Hepatocyte (in vitro differentiated cells): ENCODE measurements at regions not wholly inside any gene's neighbourhood (a gene's known extent, or its start where the extent isn't known, plus 50 kb on each side); places are given as distances from the start of the nearest gene placed in this dataset.

Source experiments
- DNase-seq: peaks from one replicate; pipeline ENCODE4 v3.0.0-alpha.2; 2016; ENCODE audit warnings: low spot score
- H2AFZ ChIP-seq: fragments of 200-600 bp; sonication (generic); 2 replicates; pipeline ENCODE4 v1.6.0; 2016; ENCODE audit warnings: antibody characterized with exemption, mild to moderate bottlenecking
- H3K27ac ChIP-seq: fragments of 200-600 bp; sonication (generic); 2 replicates; pipeline ENCODE4 v1.5.1; 2016; ENCODE audit warnings: mild to moderate bottlenecking
- H3K27me3 ChIP-seq: fragments of 200-600 bp; sonication (generic); 2 replicates; pipeline ENCODE4 v1.6.1; 2016
- H3K36me3 ChIP-seq: fragments of 200-600 bp; sonication (generic); replicated peaks from 2 replicates; pipeline ENCODE4 v1.5.1; 2016; ENCODE audit warnings: low read depth; ENCODE audit not compliant: insufficient read depth
- H3K4me1 ChIP-seq: fragments of 200-600 bp; sonication (generic); 2 replicates; pipeline ENCODE4 v1.5.1; 2016; ENCODE audit warnings: mild to moderate bottlenecking, moderate library complexity; ENCODE audit not compliant: insufficient read depth
- H3K4me2 ChIP-seq: fragments of 200-600 bp; sonication (generic); 2 replicates; pipeline ENCODE4 v1.6.0; 2016
- H3K4me3 ChIP-seq: fragments of 200-600 bp; sonication (generic); 2 replicates; pipeline ENCODE4 v1.5.1; 2016; ENCODE audit warnings: mild to moderate bottlenecking
- H3K79me2 ChIP-seq: fragments of 200-600 bp; sonication (generic); 2 replicates; pipeline ENCODE4 v1.6.0; 2017; ENCODE audit warnings: mild to moderate bottlenecking
- H3K9me2 ChIP-seq: fragments of 200-600 bp; sonication (generic); replicated peaks from 2 replicates; pipeline ENCODE4 v1.6.0; 2017; ENCODE audit warnings: mild to moderate bottlenecking; ENCODE audit not compliant: insufficient read depth
- H3K9me3 ChIP-seq: fragments of 200-600 bp; sonication (generic); 2 replicates; pipeline ENCODE4 v1.5.1; 2016; ENCODE audit warnings: low read depth, mild to moderate bottlenecking
- H4K20me1 ChIP-seq: fragments of 200-600 bp; sonication (generic); 2 replicates; pipeline ENCODE4 v1.6.0; 2016; ENCODE audit warnings: mild to moderate bottlenecking; ENCODE audit not compliant: insufficient read depth, poor library complexity, severe bottlenecking
- EZH2 ChIP-seq: fragments of 200-600 bp; sonication (generic); IDR thresholded peaks from 2 replicates; pipeline ENCODE4 v1.6.1; 2016; ENCODE audit warnings: antibody characterized with exemption, mild to moderate bottlenecking, borderline replicate concordance
- EZH2phosphoT487 ChIP-seq: fragments of 200-600 bp; sonication (generic); IDR thresholded peaks from one replicate; pipeline ENCODE4 v1.6.1; 2018; ENCODE audit warnings: antibody characterized with exemption, mild to moderate bottlenecking, low read depth, moderate library complexity; ENCODE audit not compliant: unreplicated experiment, severe bottlenecking
- WGBS: methylation state at CpG from one replicate; pipeline ENCODE4 v1.1.6; 2016; ENCODE audit warnings: low lambda C conversion rate; ENCODE audit errors: missing lambda C conversion rate; 5-methylcytosine and 5-hydroxymethylcytosine counted together
- TF ChIP-seq, protein P1 (sequence below): fragments of 200-600 bp; sonication (generic); IDR thresholded peaks from 2 replicates; pipeline ENCODE4 v1.5.1; 2016; ENCODE audit warnings: antibody characterized with exemption, mild to moderate bottlenecking; ENCODE audit not compliant: poor library complexity

DNA sequence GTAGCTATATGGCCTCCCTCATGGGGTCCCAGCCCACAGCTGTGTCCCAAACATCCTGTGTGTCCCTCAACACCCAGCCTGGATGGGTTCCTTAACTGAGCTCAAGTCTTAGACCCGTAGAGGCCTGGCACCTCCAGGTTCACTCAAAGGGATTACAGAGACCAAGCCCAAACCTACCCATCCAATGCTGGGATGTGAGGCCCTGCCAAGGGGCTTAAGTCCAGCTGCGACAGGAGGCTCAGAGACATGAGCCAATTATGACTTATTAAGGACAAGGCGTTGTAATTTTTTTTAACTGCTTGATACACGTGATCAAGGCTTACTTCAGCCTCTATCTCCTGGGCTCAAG, 105.6 kb upstream of the RET start:
- TF ChIP-seq EZH2: no peak
- TF ChIP-seq EZH2phosphoT487: no peak
- TF ChIP-seq, protein P1, sequence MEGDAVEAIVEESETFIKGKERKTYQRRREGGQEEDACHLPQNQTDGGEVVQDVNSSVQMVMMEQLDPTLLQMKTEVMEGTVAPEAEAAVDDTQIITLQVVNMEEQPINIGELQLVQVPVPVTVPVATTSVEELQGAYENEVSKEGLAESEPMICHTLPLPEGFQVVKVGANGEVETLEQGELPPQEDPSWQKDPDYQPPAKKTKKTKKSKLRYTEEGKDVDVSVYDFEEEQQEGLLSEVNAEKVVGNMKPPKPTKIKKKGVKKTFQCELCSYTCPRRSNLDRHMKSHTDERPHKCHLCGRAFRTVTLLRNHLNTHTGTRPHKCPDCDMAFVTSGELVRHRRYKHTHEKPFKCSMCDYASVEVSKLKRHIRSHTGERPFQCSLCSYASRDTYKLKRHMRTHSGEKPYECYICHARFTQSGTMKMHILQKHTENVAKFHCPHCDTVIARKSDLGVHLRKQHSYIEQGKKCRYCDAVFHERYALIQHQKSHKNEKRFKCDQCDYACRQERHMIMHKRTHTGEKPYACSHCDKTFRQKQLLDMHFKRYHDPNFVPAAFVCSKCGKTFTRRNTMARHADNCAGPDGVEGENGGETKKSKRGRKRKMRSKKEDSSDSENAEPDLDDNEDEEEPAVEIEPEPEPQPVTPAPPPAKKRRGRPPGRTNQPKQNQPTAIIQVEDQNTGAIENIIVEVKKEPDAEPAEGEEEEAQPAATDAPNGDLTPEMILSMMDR: no peak
- Histone ChIP-seq H4K20me1 (no peaks in the 10 kb centered on the region), H3K27ac (no peak overlapping the region), H3K9me2 (no peaks in the 10 kb centered on the region), H2AFZ (no peak overlapping the region), H3K4me3 (no peak overlapping the region), H3K36me3 (no peaks in the 10 kb centered on the region), H3K9me3 (no peaks in the 10 kb centered on the region), H3K4me2 (no peak overlapping the region), H3K27me3 (no peaks in the 10 kb centered on the region), H3K79me2 (no peaks in the 10 kb centered on the region), H3K4me1 (no peaks in the 10 kb centered on the region)
- no peak for DNase-seq
- 85% methylated on average over 4 of the region's 4 CpGs for WGBS

DNA sequence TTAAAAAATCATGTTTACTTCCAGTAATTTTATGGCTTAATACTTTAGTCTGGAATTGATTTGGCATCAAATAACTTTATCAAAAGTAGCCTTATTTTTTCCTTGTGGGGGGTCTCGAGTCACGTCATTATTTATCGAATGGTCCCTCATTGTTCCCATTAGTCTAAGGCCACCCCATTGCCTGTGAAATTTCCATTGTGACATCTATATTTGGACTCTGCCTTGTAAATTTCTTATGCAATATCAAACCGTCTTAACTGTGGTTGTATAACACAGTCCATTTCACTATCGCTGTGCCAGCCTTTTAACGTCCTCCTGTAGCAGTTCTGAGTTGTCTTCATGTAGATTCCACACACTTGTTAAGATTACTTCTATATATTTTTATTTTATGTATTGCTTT, 103.9 kb upstream of the RET start:
- Histone ChIP-seq H3K4me3 (no peak overlapping the region), H4K20me1 (no peaks in the 10 kb centered on the region), H3K36me3 (no peaks in the 10 kb centered on the region), H2AFZ (no peak overlapping the region), H3K9me2 (no peaks in the 10 kb centered on the region), H3K9me3 (no peaks in the 10 kb centered on the region), H3K27ac (no peak overlapping the region), H3K4me2 (no peak overlapping the region), H3K4me1 (no peaks in the 10 kb centered on the region), H3K79me2 (no peaks in the 10 kb centered on the region), H3K27me3 (no peaks in the 10 kb centered on the region)
- no peak for DNase-seq
- TF ChIP-seq EZH2 (no peak), EZH2phosphoT487 (no peak)
- TF ChIP-seq, protein P1: no peak
- 73% methylated on average over 6 of the region's 6 CpGs for WGBS

DNA sequence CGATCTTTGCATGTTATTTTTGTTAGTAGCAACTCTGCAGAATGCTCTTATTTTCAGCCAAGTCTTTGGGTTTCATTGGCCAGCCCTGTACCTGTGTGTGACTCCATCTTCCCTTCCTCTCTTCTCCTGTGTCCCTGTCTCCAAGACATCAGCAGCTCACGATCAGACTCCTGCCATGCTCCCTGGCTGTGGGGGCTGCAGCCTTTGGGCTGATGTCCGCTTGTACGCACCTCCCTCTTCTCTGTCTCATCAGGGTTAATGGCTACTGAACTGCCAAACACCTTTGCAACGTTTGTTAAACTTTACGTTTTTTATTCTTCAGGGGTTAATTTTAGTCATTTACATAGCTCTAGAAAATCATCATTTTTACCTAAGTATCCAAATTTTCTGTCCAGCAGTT, 103.5 kb upstream of the RET start:
- H3K4me2 ChIP-seq: no peak overlapping the region
- H3K9me2 ChIP-seq: no peaks in the 10 kb centered on the region
- no peaks in the 10 kb centered on the region for H3K9me3 ChIP-seq
- WGBS: 79% methylated on average over 6 of the region's 6 CpGs
- H3K36me3 ChIP-seq: no peaks in the 10 kb centered on the region
- no peak overlapping the region for H2AFZ ChIP-seq
- no peaks in the 10 kb centered on the region for H4K20me1 ChIP-seq
- H3K4me1 ChIP-seq: no peaks in the 10 kb centered on the region
- H3K27ac ChIP-seq: no peak overlapping the region
- H3K4me3 ChIP-seq: no peak overlapping the region
- no peaks in the 10 kb centered on the region for H3K27me3 ChIP-seq
- no peaks in the 10 kb centered on the region for H3K79me2 ChIP-seq
- TF ChIP-seq, protein P1: no peak
- TF ChIP-seq EZH2: no peak
- TF ChIP-seq EZH2phosphoT487: no peak
- no peak for DNase-seq
